ENCODE measurements at regions not wholly inside any gene's neighbourhood (a gene's known extent, or its start where the extent isn't known, plus 50 kb on each side); places are given as distances from the start of the nearest gene placed in this dataset.

GRCh38 chr20:12729326-12729725 lies 279.4 kb upstream of the SPTLC3 start (continued):
- TF ChIP-seq HES1 (IDR thresholded peaks at IDR 0.05; ENCODE audit: low read depth) (no peak), ZBTB9 (CRISPR knock-in tag; IDR thresholded peaks at IDR 0.05) (no peak), ILF3 (IDR thresholded peaks at IDR 0.05; ENCODE audit: borderline replicate concordance) (no peak)

GRCh38 chr20:12733811-12734210 lies 275.0 kb upstream of the SPTLC3 start:
- H4K20me1 ChIP-seq (replicated peaks; ENCODE audit: control insufficient read depth, insufficient read depth, low read length) = no peaks in the 10 kb centered on the region
- POLR2A ChIA-PET = no interaction called here
- no peaks in the 10 kb centered on the region for H3K9me1 ChIP-seq (ENCODE audit: control insufficient read depth, insufficient read depth, low read length)
- no peak overlapping the region for H3K27ac ChIP-seq (ENCODE audit: extremely low read depth, low read depth, low read length)
- no peaks in the 10 kb centered on the region for H3K9me3 ChIP-seq (replicated peaks; ENCODE audit: control insufficient read depth, insufficient read depth, low read depth, low read length)
- no peaks in the 10 kb centered on the region for H3K36me3 ChIP-seq (ENCODE audit: control insufficient read depth, insufficient read depth, low read length)
- H3K4me1 ChIP-seq (replicated peaks in 1 of 2; ENCODE audit: control insufficient read depth in 2 of 2, insufficient read depth in 2 of 2, low read length in 2 of 2) = no peaks in the 10 kb centered on the region
- DNase-seq (ENCODE audit: extremely low read depth in 1 of 4, low spot score in 3 of 4) (no peak), ATAC-seq (no peak), FAIRE-seq (no peak)
- intact Hi-C loops (cut with micrococcal nuclease) (no loop called here), in situ Hi-C loops (cut with MboI) (no loop called here)
- H3K27me3 ChIP-seq (ENCODE audit: control insufficient read depth in 2 of 2, insufficient read depth in 2 of 2, low read length in 2 of 2) = no peaks in the 10 kb centered on the region
- H2AFZ ChIP-seq (ENCODE audit: low read depth, low read length) = no peak overlapping the region
- CTCF ChIA-PET (ENCODE audit: low intra/inter-chr PET ratio) = no interaction called here
- H3K79me2 ChIP-seq (ENCODE audit: control insufficient read depth, insufficient read depth, low read length) = no peaks in the 10 kb centered on the region
- H3K4me3 ChIP-seq = no peak overlapping the region
- 0% methylated on average over 3 of the region's 3 CpGs for WGBS (ENCODE audit: insufficient coverage, low coverage, missing lambda C conversion rate)
- no TSS peak for BruUV-seq (replicated peaks)
- no peak overlapping the region for H3K4me2 ChIP-seq (ENCODE audit: insufficient read depth, low read length)
- no peak overlapping the region for H3K9ac ChIP-seq (ENCODE audit: insufficient read depth in 1 of 2, low read depth in 2 of 2, low read length in 2 of 2)
- TF ChIP-seq CEBPG (CRISPR knock-in tag; IDR thresholded peaks at IDR 0.05) (no peak), CEBPG (tag; conservative IDR thresholded peaks at IDR 0.05 in 1 of 2, IDR thresholded peaks at IDR 0.05 in 1 of 2) (no peak), ETS1 (conservative IDR thresholded peaks at IDR 0.05; ENCODE audit: control insufficient read depth, low read depth, low read length) (no peak)
